Esophagus squamous epithelium (tissue), 5 donors: ENCODE measurements at regions not wholly inside any gene's neighbourhood (a gene's known extent, or its start where the extent isn't known, plus 50 kb on each side); places are given as distances from the start of the nearest gene placed in this dataset.

Experiments
- DNase-seq: peaks from one replicate; lab custom pipeline; 2025; lab: John Stamatoyannopoulos, UW
- H3K27ac ChIP-seq, 4 donors: fragments of 200-600 bp; sonication (generic); one replicate each; pipeline ENCODE4 v1.5.1; 2016 to 2019; ENCODE audit warnings: mild to moderate bottlenecking in 1 of 4
- H3K27me3 ChIP-seq, 4 donors: fragments of 200-600 bp; sonication (generic); 1 replicate in 3 of 4; 2 replicates in 1 of 4; pipeline versions ENCODE4 v1.5.1 to v1.6.0; 2017 to 2021; ENCODE audit warnings: antibody characterized with exemption in 1 of 4
- H3K36me3 ChIP-seq, 3 donors: fragments of 200-600 bp; sonication (generic); one replicate each; pipeline ENCODE4 v1.5.1; 2016 to 2019
- H3K4me1 ChIP-seq, 3 donors: fragments of 200-600 bp; sonication (generic); one replicate each; pipeline ENCODE4 v1.5.1; 2017 to 2019
- H3K4me3 ChIP-seq, 4 donors: fragments of 200-600 bp; sonication (generic); 1 replicate in 3 of 4; 2 replicates in 1 of 4; pipeline ENCODE4 v1.5.1; 2016 to 2019; ENCODE audit warnings: mild to moderate bottlenecking in 2 of 4, moderate library complexity in 1 of 4
- H3K9me3 ChIP-seq, 3 donors: fragments of 200-600 bp; sonication (generic); one replicate each; pipeline ENCODE4 v1.5.1; 2016 to 2019
- CTCF ChIP-seq, 6 experiments: fragments of 450-650 bp in 4 of 6; fragments of 200-600 bp in 2 of 6; sonication (generic) in 2 of 6; IDR thresholded peaks; one replicate each; pipeline ENCODE4 v1.5.1; 2016 to 2019; ENCODE audit warnings: antibody characterized with exemption in 6 of 6, mild to moderate bottlenecking in 4 of 6, moderate library complexity in 4 of 6
- POLR2A ChIP-seq, 4 donors: fragments of 450-650 bp; IDR thresholded peaks; one replicate each; pipeline ENCODE4 v1.6.1; 2017; ENCODE audit warnings: antibody characterized with exemption in 4 of 4, mild to moderate bottlenecking in 4 of 4, moderate library complexity in 3 of 4
- WGBS, 2 donors: methylation state at CpG; one replicate each; pipeline ENCODE4 v1.1.5; 2018; 5-methylcytosine and 5-hydroxymethylcytosine counted together
- intact Hi-C: fragments of 100-400 bp; cut with DNase I; formaldehyde crosslinking; loops from one replicate; pipeline ENCODE4 v1.15.0; 2022
- donor health status: DM: yes; HTN: yes; CAD: no.

GRCh38 chr20:6388671-6389197 is 265.9 kb upstream of the FERMT1 start:
- Histone ChIP-seq H3K4me1 (no peaks in the 10 kb centered on the region), H3K9me3 (no peaks in the 10 kb centered on the region), H3K27ac (no peak overlapping the region), H3K36me3 (no peaks in the 10 kb centered on the region), H3K4me3 (no peak overlapping the region), H3K27me3 (no peaks in the 10 kb centered on the region)
- 56 to 60% methylated on average over 4 of the region's 4 CpGs for WGBS, 2 donors
- no peak for DNase-seq
- TF ChIP-seq CTCF (IDR thresholded peaks at IDR 0.05) = no peak
- no peak for TF ChIP-seq POLR2A (IDR thresholded peaks at IDR 0.05)
- intact Hi-C loops = no loop called here

GRCh38 chr20:6384956-6385486 is 262.2 kb upstream of the FERMT1 start:
- Histone ChIP-seq H3K9me3 (no peaks in the 10 kb centered on the region), H3K27me3 (no peaks in the 10 kb centered on the region), H3K4me3 (no peak overlapping the region), H3K27ac (no peak overlapping the region), H3K4me1 (no peaks in the 10 kb centered on the region), H3K36me3 (no peaks in the 10 kb centered on the region)
- no peak for TF ChIP-seq POLR2A (IDR thresholded peaks at IDR 0.05)
- TF ChIP-seq CTCF (IDR thresholded peaks at IDR 0.05) = no peak
- intact Hi-C loops = no loop called here
- no peak for DNase-seq
- 53 to 68% methylated on average over 2 of the region's 2 CpGs for WGBS, 2 donors

- H3K4me3 ChIP-seq = no peak overlapping the region
These were observed 261.6 kb upstream of the FERMT1 start for GRCh38 chr20:6384380-6384779.

GRCh38 chr20:6381887-6382286 is 259.1 kb upstream of the FERMT1 start:
- no peaks in the 10 kb centered on the region for H3K27me3 ChIP-seq
- no peak for DNase-seq

More at GRCh38 chr20:6384380-6384779, 261.6 kb upstream of the FERMT1 start:
- no peaks in the 10 kb centered on the region for H3K27me3 ChIP-seq
- no peak for DNase-seq
- H3K9me3 ChIP-seq = no peaks in the 10 kb centered on the region
- 48 to 65% methylated on average over 3 to 4 of the region's 4 CpGs for WGBS, 2 donors
- H3K4me1 ChIP-seq = no peaks in the 10 kb centered on the region
- no peaks in the 10 kb centered on the region for H3K36me3 ChIP-seq
- TF ChIP-seq CTCF (IDR thresholded peaks at IDR 0.05) (no peak), POLR2A (IDR thresholded peaks at IDR 0.05) (no peak)
- H3K27ac ChIP-seq = no peak overlapping the region
- intact Hi-C loops = no loop called here

GRCh38 chr20:6362245-6362644 is 239.4 kb upstream of the FERMT1 start:
- Histone ChIP-seq H3K27ac (no peak overlapping the region), H3K36me3 (no peaks in the 10 kb centered on the region), H3K4me3 (no peak overlapping the region), H3K4me1 (no peaks in the 10 kb centered on the region), H3K27me3 (no peaks in the 10 kb centered on the region), H3K9me3 (no peaks in the 10 kb centered on the region)
- TF ChIP-seq POLR2A (IDR thresholded peaks at IDR 0.05) (no peak), CTCF (IDR thresholded peaks at IDR 0.05) (no peak)
- intact Hi-C loops = no loop called here
- no peak for DNase-seq

More at GRCh38 chr20:6381887-6382286, 259.1 kb upstream of the FERMT1 start:
- H3K36me3 ChIP-seq = no peaks in the 10 kb centered on the region
- TF ChIP-seq POLR2A (IDR thresholded peaks at IDR 0.05) (no peak), CTCF (IDR thresholded peaks at IDR 0.05) (peak in 1 of 6 experiments; percentile 32)
- no peaks in the 10 kb centered on the region for H3K9me3 ChIP-seq
- no peak overlapping the region for H3K27ac ChIP-seq
- intact Hi-C loops = no loop called here
- H3K4me1 ChIP-seq = no peaks in the 10 kb centered on the region
- H3K4me3 ChIP-seq = no peak overlapping the region
- WGBS, 2 donors = 39 to 42% methylated on average over 4 of the region's 4 CpGs
